Muscle of leg (tissue), 3 donors: ENCODE measurements at regions not wholly inside any gene's neighbourhood (a gene's known extent, or its start where the extent isn't known, plus 50 kb on each side); places are given as distances from the start of the nearest gene placed in this dataset.
A peak's percentile ranks its signal among the peaks of the same experiment; 100 is the strongest.

Experiments used
- DNase-seq: peaks from one replicate; pipeline ENCODE4 v3.0.0; 2013
- H3K27ac ChIP-seq: one replicate; pipeline ENCODE4 v1.5.1; 2013; ENCODE audit warnings: mild to moderate bottlenecking, low read length, control low read depth
- H3K27me3 ChIP-seq: one replicate; pipeline ENCODE4 v1.6.1; 2013; ENCODE audit warnings: low read length; ENCODE audit not compliant: control insufficient read depth, insufficient read depth
- H3K36me3 ChIP-seq: one replicate; pipeline ENCODE4 v1.6.1; 2013; ENCODE audit warnings: low read length; ENCODE audit not compliant: control insufficient read depth, insufficient read depth
- H3K4me1 ChIP-seq: one replicate; pipeline ENCODE4 v1.6.1; 2013; ENCODE audit warnings: low read length; ENCODE audit not compliant: control insufficient read depth, insufficient read depth
- H3K4me3 ChIP-seq: one replicate; pipeline ENCODE4 v1.5.1; 2013; ENCODE audit warnings: low read length, control low read depth
- H3K9me3 ChIP-seq: replicated peaks from 2 replicates; pipeline ENCODE4 v1.6.1; 2013; ENCODE audit warnings: low read depth, low read length; ENCODE audit not compliant: control insufficient read depth
- WGBS: methylation state at CpG from one replicate; pipeline ENCODE4 v1.1.5; 2013; ENCODE audit warnings: missing lambda C conversion rate; ENCODE audit not compliant: insufficient coverage; 5-methylcytosine and 5-hydroxymethylcytosine counted together

- 67% methylated on average over 8 of the region's 11 CpGs for WGBS
- peaks cover 4% of the 10 kb centered on the region for H3K9me3 ChIP-seq
- DNase-seq: peak; percentile 13
- H3K4me1 ChIP-seq: peaks cover 27% of the 10 kb centered on the region
- H3K27ac ChIP-seq: no peak overlapping the region
- H3K4me3 ChIP-seq: no peak overlapping the region
- H3K27me3 ChIP-seq: no peaks in the 10 kb centered on the region
- H3K36me3 ChIP-seq: no peaks in the 10 kb centered on the region
These were observed 234.3 kb upstream of the HS6ST1 start for GRCh38 chr2:128552806-128553551.

GRCh38 chr2:128554151-128554769 lies 235.6 kb upstream of the HS6ST1 start:
- H3K27ac ChIP-seq: no peak overlapping the region
- H3K9me3 ChIP-seq: peaks cover 4% of the 10 kb centered on the region
- no peak for DNase-seq
- H3K27me3 ChIP-seq: no peaks in the 10 kb centered on the region
- 72% methylated on average over 4 of the region's 7 CpGs for WGBS
- no peak overlapping the region for H3K4me3 ChIP-seq
- H3K4me1 ChIP-seq: peaks cover 27% of the 10 kb centered on the region
- no peaks in the 10 kb centered on the region for H3K36me3 ChIP-seq

DNA sequence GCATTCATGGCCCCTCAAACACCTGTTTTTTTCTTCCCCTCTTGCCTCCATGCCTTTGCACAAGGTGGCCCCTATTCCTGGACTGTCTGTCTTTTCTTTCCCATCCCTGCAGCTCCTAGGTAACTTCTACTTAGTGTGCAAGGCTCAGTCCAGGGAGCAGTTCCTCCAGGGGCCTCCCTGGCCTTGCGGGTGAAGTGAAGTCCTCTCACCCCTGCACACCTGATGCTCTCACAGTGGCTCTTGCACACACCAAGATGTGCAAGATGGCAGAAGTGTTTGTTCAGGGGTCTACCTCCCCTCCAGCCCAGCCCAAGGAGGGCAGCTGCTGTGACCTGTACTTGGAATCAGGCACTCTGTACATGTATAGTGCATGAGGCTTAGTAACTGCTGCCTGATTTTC lies 236.8 kb upstream of the HS6ST1 start:
- Histone ChIP-seq H3K9me3 (peaks cover 4% of the 10 kb centered on the region), H3K27me3 (no peaks in the 10 kb centered on the region), H3K27ac (no peak overlapping the region), H3K4me3 (no peak overlapping the region), H3K36me3 (no peaks in the 10 kb centered on the region), H3K4me1 (peaks cover 20% of the 10 kb centered on the region)
- no peak for DNase-seq
- WGBS: no CpG with 5 or more reads among the region's 1 CpG

DNA sequence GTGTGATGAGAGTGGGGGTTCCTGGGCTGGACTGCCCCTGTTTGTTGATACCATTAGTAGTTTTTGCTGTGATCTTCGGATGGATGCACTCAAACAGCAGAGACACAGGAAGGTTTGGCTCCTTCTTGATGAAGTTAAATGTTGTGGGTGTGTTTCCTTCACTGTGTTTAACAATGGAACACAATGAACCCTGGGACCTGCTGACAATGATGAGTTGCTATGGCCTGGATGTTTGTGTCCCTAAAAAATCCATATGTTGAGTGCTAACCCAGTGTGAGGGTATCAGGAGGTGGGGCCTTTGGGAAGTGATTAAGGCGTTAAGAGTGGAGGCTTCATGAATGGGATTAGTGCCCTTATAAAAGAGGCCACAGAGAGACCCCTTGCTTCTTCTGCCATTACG lies 237.4 kb upstream of the HS6ST1 start:
- no peak for DNase-seq
- no peaks in the 10 kb centered on the region for H3K36me3 ChIP-seq
- H3K9me3 ChIP-seq: peaks cover 4% of the 10 kb centered on the region
- 88% methylated on average over 2 of the region's 3 CpGs for WGBS
- H3K27ac ChIP-seq: no peak overlapping the region
- H3K4me1 ChIP-seq: peaks cover 15% of the 10 kb centered on the region
- H3K27me3 ChIP-seq: no peaks in the 10 kb centered on the region
- no peak overlapping the region for H3K4me3 ChIP-seq

- no peak overlapping the region for H3K4me3 ChIP-seq
- no peaks in the 10 kb centered on the region for H3K36me3 ChIP-seq
- 100% methylated on average over 3 of the region's 4 CpGs for WGBS
- H3K9me3 ChIP-seq: peaks cover 4% of the 10 kb centered on the region
- no peak overlapping the region for H3K27ac ChIP-seq
- peaks cover 10% of the 10 kb centered on the region for H3K4me1 ChIP-seq
- DNase-seq: no peak
- no peaks in the 10 kb centered on the region for H3K27me3 ChIP-seq
These were observed 238.0 kb upstream of the HS6ST1 start for GRCh38 chr2:128556633-128557032.

DNA sequence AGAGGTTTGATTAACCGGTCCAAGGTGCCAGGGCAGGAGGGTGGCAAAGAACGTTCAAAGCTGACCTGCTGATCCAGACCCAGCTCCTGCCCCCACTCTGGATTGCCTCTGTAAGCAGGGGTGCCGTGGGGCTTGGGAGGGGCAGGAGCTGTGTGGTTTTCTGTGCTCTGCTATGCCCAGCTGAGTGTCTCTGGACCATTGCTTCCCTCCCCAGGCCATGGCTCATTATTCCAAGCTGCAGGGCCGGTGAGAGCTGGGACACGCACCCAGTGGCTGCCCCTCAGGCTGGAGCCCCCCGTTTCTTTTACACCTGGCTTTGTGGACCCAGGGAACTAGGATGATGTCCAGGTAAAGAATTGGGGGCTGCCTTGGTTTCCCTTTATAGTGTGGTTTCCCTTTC lies 238.4 kb upstream of the HS6ST1 start:
- WGBS: 100% methylated on average over 2 of the region's 6 CpGs
- no peak overlapping the region for H3K27ac ChIP-seq
- H3K4me3 ChIP-seq: no peak overlapping the region
- no peaks in the 10 kb centered on the region for H3K27me3 ChIP-seq
- no peak for DNase-seq
- peaks cover 4% of the 10 kb centered on the region for H3K9me3 ChIP-seq
- H3K36me3 ChIP-seq: no peaks in the 10 kb centered on the region
- H3K4me1 ChIP-seq: peaks cover 6% of the 10 kb centered on the region

- H3K27me3 ChIP-seq: no peaks in the 10 kb centered on the region
- H3K27ac ChIP-seq: no peak overlapping the region
- peak; percentile 44 for DNase-seq
- H3K36me3 ChIP-seq: no peaks in the 10 kb centered on the region
- H3K9me3 ChIP-seq: peaks cover 4% of the 10 kb centered on the region
- H3K4me1 ChIP-seq: peaks cover 4% of the 10 kb centered on the region
- no CpG with 5 or more reads among the region's 4 CpGs for WGBS
- H3K4me3 ChIP-seq: no peak overlapping the region
These were observed 239.2 kb upstream of the HS6ST1 start for GRCh38 chr2:128557831-128558241.

DNA sequence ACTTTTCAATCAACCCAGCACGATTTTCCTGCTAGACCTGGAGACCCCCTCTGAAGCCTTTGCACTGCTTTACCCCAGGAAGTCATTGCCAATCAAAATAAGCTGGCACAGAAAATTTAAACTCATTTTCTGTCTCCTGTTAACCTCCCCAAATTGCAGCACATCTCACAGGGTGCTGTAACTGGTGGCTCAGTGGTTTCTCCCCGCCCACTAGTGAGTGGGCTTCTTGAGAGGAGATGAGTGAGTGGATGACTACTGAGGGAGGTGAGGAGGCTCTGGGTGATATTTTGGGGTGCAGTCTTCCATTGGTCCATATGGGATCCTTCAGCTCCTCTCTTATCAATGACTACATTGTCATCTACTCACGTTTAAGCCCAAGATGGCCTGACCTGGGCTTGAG lies 239.8 kb upstream of the HS6ST1 start:
- no peak overlapping the region for H3K4me3 ChIP-seq
- H3K36me3 ChIP-seq: no peaks in the 10 kb centered on the region
- H3K4me1 ChIP-seq: peaks cover 8% of the 10 kb centered on the region
- H3K27me3 ChIP-seq: no peaks in the 10 kb centered on the region
- no peak overlapping the region for H3K27ac ChIP-seq
- no peak for DNase-seq
- H3K9me3 ChIP-seq: peaks cover 4% of the 10 kb centered on the region
- 43% methylated on average over 2 of the region's 3 CpGs for WGBS

DNA sequence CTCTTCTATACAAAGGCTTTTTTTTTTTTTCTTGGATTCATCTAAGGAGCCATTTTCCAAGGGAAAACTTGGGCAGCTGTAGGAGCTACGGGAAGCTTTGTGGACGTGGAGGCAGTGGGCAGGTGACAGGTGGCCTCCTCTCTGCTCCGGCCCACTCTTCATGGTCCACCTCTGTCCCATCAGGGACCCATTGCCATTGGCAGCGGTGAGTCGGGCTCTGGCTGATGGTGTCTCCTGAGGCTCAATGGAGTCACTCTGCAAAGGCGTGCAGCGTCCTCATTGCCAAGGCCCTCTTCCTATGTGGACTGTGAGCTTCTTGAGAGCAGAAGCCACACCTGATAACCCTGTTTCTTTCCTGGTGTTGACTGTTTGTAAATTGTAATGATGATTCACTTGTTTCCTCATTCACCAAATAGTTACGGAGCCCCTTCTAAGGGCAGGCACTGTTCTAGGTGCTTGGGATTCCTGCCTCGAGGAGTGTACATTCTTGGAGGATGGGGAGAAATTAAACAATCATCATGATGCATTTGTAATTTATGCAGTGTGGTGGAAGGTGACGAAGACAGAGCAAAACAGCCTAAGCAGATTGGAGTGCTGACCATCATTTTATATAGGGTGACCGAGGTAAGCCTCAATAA lies 240.3 kb upstream of the HS6ST1 start:
- H3K36me3 ChIP-seq: no peaks in the 10 kb centered on the region
- peaks cover 11% of the 10 kb centered on the region for H3K4me1 ChIP-seq
- WGBS: 84% methylated on average over 8 of the region's 11 CpGs
- peaks cover 4% of the 10 kb centered on the region for H3K9me3 ChIP-seq
- no peak overlapping the region for H3K4me3 ChIP-seq
- no peaks in the 10 kb centered on the region for H3K27me3 ChIP-seq
- no peak overlapping the region for H3K27ac ChIP-seq
- no peak for DNase-seq
